OCI-LY1 (cell line): ENCODE measurements at regions not wholly inside any gene's neighbourhood (a gene's known extent, or its start where the extent isn't known, plus 50 kb on each side); places are given as distances from the start of the nearest gene placed in this dataset.

ENCODE experiments used
- H2AFZ ChIP-seq: fragments of 200-600 bp; sonication (generic), shearing (Covaris generic); 2 replicates; pipeline ENCODE4 v1.6.0; 2014; ENCODE audit warnings: antibody characterized with exemption, mild to moderate bottlenecking, low read length
- H3F3A ChIP-seq: fragments of 200-600 bp; sonication (generic), shearing (Covaris generic); 2 replicates; pipeline ENCODE4 v1.6.0; 2014; ENCODE audit warnings: mild to moderate bottlenecking, antibody characterized with exemption, low read length, moderate library complexity; ENCODE audit not compliant: insufficient read depth
- H3K27ac ChIP-seq: fragments of 200-600 bp; sonication (generic); 2 replicates; pipeline ENCODE4 v1.5.1; 2014; ENCODE audit warnings: low read length, mixed run types, mild to moderate bottlenecking, low read depth; ENCODE audit not compliant: poor library complexity, severe bottlenecking
- H3K27me3 ChIP-seq: fragments of 200-600 bp; sonication (generic); 2 replicates; pipeline ENCODE4 v1.6.0; 2014; ENCODE audit warnings: antibody characterized with exemption, mild to moderate bottlenecking, low read length, moderate library complexity; ENCODE audit not compliant: insufficient read depth
- H3K36me3 ChIP-seq: fragments of 200-600 bp; sonication (generic); 2 replicates; pipeline ENCODE4 v1.6.1; 2014; ENCODE audit warnings: mild to moderate bottlenecking, antibody characterized with exemption, low read length, moderate library complexity, mixed read lengths; ENCODE audit not compliant: insufficient read depth
- H3K4me1 ChIP-seq: fragments of 200-600 bp; sonication (generic); 2 replicates; pipeline ENCODE4 v1.5.1; 2014; ENCODE audit warnings: mild to moderate bottlenecking, low read length, moderate library complexity; ENCODE audit not compliant: insufficient read depth, severe bottlenecking
- H3K4me2 ChIP-seq: fragments of 200-600 bp; sonication (generic), shearing (Covaris generic); 2 replicates; pipeline ENCODE4 v1.6.1; 2014; ENCODE audit warnings: low read length
- H3K4me3 ChIP-seq: fragments of 200-600 bp; sonication (generic); 2 replicates; pipeline ENCODE4 v1.5.1; 2014; ENCODE audit warnings: low read length, low read depth, mild to moderate bottlenecking, mixed read lengths; ENCODE audit not compliant: poor library complexity, severe bottlenecking
- H3K79me2 ChIP-seq: fragments of 200-600 bp; shearing (Covaris generic); 2 replicates; pipeline ENCODE4 v1.6.1; 2016; ENCODE audit warnings: mixed run types, low read length, mixed read lengths; ENCODE audit not compliant: insufficient read depth
- H3K9ac ChIP-seq: fragments of 200-600 bp; sonication (generic), shearing (Covaris generic); 2 replicates; pipeline ENCODE4 v1.6.1; 2014; ENCODE audit warnings: mild to moderate bottlenecking, low read length, mixed read lengths
- H3K9me2 ChIP-seq: fragments of 200-600 bp; sonication (generic), shearing (Covaris generic); 2 replicates; pipeline ENCODE4 v1.6.1; 2014; ENCODE audit warnings: low read depth, mild to moderate bottlenecking, low read length, mixed read lengths
- H3K9me3 ChIP-seq: fragments of 200-600 bp; shearing (Covaris generic); 2 replicates; pipeline ENCODE4 v1.6.1; 2014; ENCODE audit warnings: low read length, mixed read lengths
- H4K20me1 ChIP-seq: fragments of 200-600 bp; sonication (generic), shearing (Covaris generic); 2 replicates; pipeline ENCODE4 v1.6.0; 2016; ENCODE audit warnings: mild to moderate bottlenecking, low read length; ENCODE audit not compliant: insufficient read depth
- EZH2 ChIP-seq: fragments of 200-600 bp; sonication (generic), shearing (Covaris generic); IDR thresholded peaks from 2 replicates; pipeline ENCODE4 v1.8.0; 2017; ENCODE audit warnings: borderline replicate concordance, mixed run types, mild to moderate bottlenecking, antibody characterized with exemption, low read length, moderate library complexity, mixed read lengths
- TF ChIP-seq, protein P1 (sequence below): fragments of 200-600 bp; sonication (generic), shearing (Covaris generic); IDR thresholded peaks from 2 replicates; pipeline ENCODE4 v1.5.1; 2017; ENCODE audit warnings: mild to moderate bottlenecking, antibody characterized with exemption, low read length, moderate library complexity, mixed read lengths

DNA sequence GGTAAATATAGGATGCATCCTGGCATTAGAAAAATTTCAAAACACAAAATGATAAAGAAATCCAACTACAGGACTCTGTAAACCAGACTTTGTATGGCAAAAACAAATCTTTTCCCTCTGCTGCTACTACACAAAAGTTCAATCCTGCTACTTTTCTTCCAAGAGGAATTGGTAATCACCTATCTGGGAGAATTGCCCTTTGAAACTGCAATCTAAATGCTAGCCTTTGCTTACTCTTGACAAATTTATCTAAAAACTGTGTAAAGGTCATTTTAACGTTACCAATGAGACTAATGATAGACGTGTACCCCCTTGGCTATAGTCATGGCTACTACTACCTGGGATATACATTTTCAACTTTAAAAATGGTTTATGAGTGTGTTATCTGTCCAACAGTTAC, 837.9 kb upstream of the CXADR start:
- H3K4me1 ChIP-seq, result no peaks in the 10 kb centered on the region

GRCh38 chr21:16676391-16676790, 836.5 kb upstream of the CXADR start:
- H3K9me3 ChIP-seq, result no peaks in the 10 kb centered on the region
- no peaks in the 10 kb centered on the region for H3F3A ChIP-seq
- no peaks in the 10 kb centered on the region for H3K27me3 ChIP-seq
- H2AFZ ChIP-seq, result no peak overlapping the region
- no peak overlapping the region for H3K27ac ChIP-seq
- no peaks in the 10 kb centered on the region for H3K36me3 ChIP-seq
- no peak overlapping the region for H3K4me2 ChIP-seq
- H4K20me1 ChIP-seq, result no peaks in the 10 kb centered on the region
- no peaks in the 10 kb centered on the region for H3K9me2 ChIP-seq
- no peaks in the 10 kb centered on the region for H3K4me1 ChIP-seq
- H3K9ac ChIP-seq, result no peak overlapping the region
- no peak overlapping the region for H3K4me3 ChIP-seq
- H3K79me2 ChIP-seq, result no peaks in the 10 kb centered on the region
- no peak for TF ChIP-seq EZH2
- TF ChIP-seq, protein P1, sequence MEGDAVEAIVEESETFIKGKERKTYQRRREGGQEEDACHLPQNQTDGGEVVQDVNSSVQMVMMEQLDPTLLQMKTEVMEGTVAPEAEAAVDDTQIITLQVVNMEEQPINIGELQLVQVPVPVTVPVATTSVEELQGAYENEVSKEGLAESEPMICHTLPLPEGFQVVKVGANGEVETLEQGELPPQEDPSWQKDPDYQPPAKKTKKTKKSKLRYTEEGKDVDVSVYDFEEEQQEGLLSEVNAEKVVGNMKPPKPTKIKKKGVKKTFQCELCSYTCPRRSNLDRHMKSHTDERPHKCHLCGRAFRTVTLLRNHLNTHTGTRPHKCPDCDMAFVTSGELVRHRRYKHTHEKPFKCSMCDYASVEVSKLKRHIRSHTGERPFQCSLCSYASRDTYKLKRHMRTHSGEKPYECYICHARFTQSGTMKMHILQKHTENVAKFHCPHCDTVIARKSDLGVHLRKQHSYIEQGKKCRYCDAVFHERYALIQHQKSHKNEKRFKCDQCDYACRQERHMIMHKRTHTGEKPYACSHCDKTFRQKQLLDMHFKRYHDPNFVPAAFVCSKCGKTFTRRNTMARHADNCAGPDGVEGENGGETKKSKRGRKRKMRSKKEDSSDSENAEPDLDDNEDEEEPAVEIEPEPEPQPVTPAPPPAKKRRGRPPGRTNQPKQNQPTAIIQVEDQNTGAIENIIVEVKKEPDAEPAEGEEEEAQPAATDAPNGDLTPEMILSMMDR, result no peak

More for the DNA sequence above, 837.9 kb upstream of the CXADR start:
- TF ChIP-seq, protein P1, result no peak
- no peak for TF ChIP-seq EZH2
- Histone ChIP-seq H2AFZ (no peak overlapping the region), H3K27me3 (no peaks in the 10 kb centered on the region), H3K36me3 (no peaks in the 10 kb centered on the region), H3K9me3 (no peaks in the 10 kb centered on the region), H3K9me2 (no peaks in the 10 kb centered on the region), H3K4me3 (no peak overlapping the region), H3K79me2 (no peaks in the 10 kb centered on the region), H4K20me1 (no peaks in the 10 kb centered on the region), H3K4me2 (no peak overlapping the region), H3K9ac (no peak overlapping the region), H3K27ac (no peak overlapping the region), H3F3A (no peaks in the 10 kb centered on the region)

GRCh38 chr21:16678429-16679160, 834.2 kb upstream of the CXADR start:
- H3K4me3 ChIP-seq, result no peak overlapping the region
- no peaks in the 10 kb centered on the region for H3K4me1 ChIP-seq
- H3K27me3 ChIP-seq, result no peaks in the 10 kb centered on the region
- H3K36me3 ChIP-seq, result no peaks in the 10 kb centered on the region
- no peak overlapping the region for H2AFZ ChIP-seq
- no peak overlapping the region for H3K9ac ChIP-seq
- H3K27ac ChIP-seq, result no peak overlapping the region
- H4K20me1 ChIP-seq, result no peaks in the 10 kb centered on the region
- H3K79me2 ChIP-seq, result no peaks in the 10 kb centered on the region
- no peaks in the 10 kb centered on the region for H3K9me3 ChIP-seq
- H3F3A ChIP-seq, result no peaks in the 10 kb centered on the region
- H3K4me2 ChIP-seq, result no peak overlapping the region
- H3K9me2 ChIP-seq, result no peaks in the 10 kb centered on the region
- TF ChIP-seq, protein P1, result no peak
- TF ChIP-seq EZH2, result no peak
